Heart left ventricle (tissue), 16 donors: ENCODE measurements at regions not wholly inside any gene's neighbourhood (a gene's known extent, or its start where the extent isn't known, plus 50 kb on each side); places are given as distances from the start of the nearest gene placed in this dataset.

ENCODE experiments used
- ATAC-seq, 4 donors: fragments of 200-7000 bp; cut with Tn5 transposase; one replicate each; pipeline ENCODE4 v1.9.1; 2020 to 2022; ENCODE audit warnings: moderate library complexity in 4 of 4, mild to moderate bottlenecking in 3 of 4, moderate number of reproducible peaks in 1 of 4
- DNase-seq, 5 donors: peaks; one replicate each; pipeline ENCODE4 v3.0.0-alpha.2; 2020
- H3K27ac ChIP-seq, 12 donors: fragments of 200-600 bp; sonication (generic) in 4 of 12; one replicate each; pipeline versions ENCODE4 v1.5.0 to v1.8.0; 2016 to 2022; ENCODE audit warnings: mild to moderate bottlenecking in 2 of 12
- H3K27me3 ChIP-seq, 9 donors: fragments of 200-600 bp; sonication (generic) in 2 of 9; one replicate each; pipeline versions ENCODE4 v1.5.1 to v1.8.0; 2016 to 2022; ENCODE audit warnings: mild to moderate bottlenecking in 3 of 9
- H3K36me3 ChIP-seq, 9 donors: fragments of 200-600 bp; sonication (generic) in 2 of 9; one replicate each; pipeline versions ENCODE4 v1.5.0 to v1.8.0; 2018 to 2022; ENCODE audit warnings: mild to moderate bottlenecking in 2 of 9
- H3K4me1 ChIP-seq, 12 donors: fragments of 200-600 bp; sonication (generic) in 4 of 12; one replicate each; pipeline versions ENCODE4 v1.5.0 to v1.8.0; 2016 to 2022; ENCODE audit warnings: mild to moderate bottlenecking in 3 of 12
- H3K4me3 ChIP-seq, 12 donors: fragments of 200-600 bp; sonication (generic) in 4 of 12; one replicate each; pipeline versions ENCODE4 v1.5.0 to v1.8.0; 2017 to 2022; ENCODE audit warnings: mild to moderate bottlenecking in 9 of 12, moderate library complexity in 4 of 12
- H3K9me3 ChIP-seq, 12 donors: fragments of 200-600 bp; sonication (generic) in 4 of 12; one replicate each; pipeline versions ENCODE4 v1.5.0 to v1.8.0; 2016 to 2022; ENCODE audit warnings: mild to moderate bottlenecking in 1 of 12
- POLR2A ChIP-seq, 2 donors: fragments of 450-650 bp; IDR thresholded peaks; one replicate each; pipeline ENCODE4 v1.6.1; 2017; ENCODE audit warnings: antibody characterized with exemption in 2 of 2, mild to moderate bottlenecking in 2 of 2, moderate library complexity in 2 of 2
- WGBS, 4 donors: extraction: QIAGEN DNeasy Blood & Tissue Kit in 2 of 4; methylation state at CpG; one replicate each; pipeline versions ENCODE4 v1.1.5 to v1.1.7; 2013 to 2018; 5-methylcytosine and 5-hydroxymethylcytosine counted together
- intact Hi-C, 10 donors: fragments of 100-400 bp; cut with DNase I; formaldehyde crosslinking; loops; one replicate each; pipeline versions ENCODE4 v1.11.1 to v1.14.2; 2022
- TF ChIP-seq, protein P1 (sequence below), 12 donors: fragments of 200-600 bp; sonication (generic) in 4 of 12; IDR thresholded peaks; one replicate each; pipeline versions ENCODE4 v1.5.0 to v1.8.0; 2018 to 2022; ENCODE audit warnings: antibody characterized with exemption in 12 of 12, mild to moderate bottlenecking in 5 of 12
- donor health status: ischemic (EF 13 %, LVEDD 7.1; RV severe dilation, severe dysfunction).
- donor health status: healthy with polysubstance abuse.
- donor health status: DM: no; HTN: yes; CAD: no.
- donor health status: DM: no; HTN: no; CAD: no.
- donor health status: ischemic (EF 25% LVEDD 6.9; RV normal size, moderate dysfunction).
- donor health status: ischemic (EF 25% LVEDD 5.7; RV mildly dilated, moderate dysfunction).
- donor health status: healthy.
- donor health status: DM: yes; HTN: yes; CAD: no.
- donor health status: ischemic (EF 35%, LVEDD 5.7; RV mildly dilated, moderate dysfunction).
- donor health status: nonischemic (EF 11% LVEDD 7.7; RV severe dilation, severe dysfunction).
- donor health status: DM: yes; HTN: yes; CAD: no.
- donor health status: PGD.
- donor health status: ischemic (EF 29% LVEDD 5.4; RV normal size, mild dysfunction).
- donor health status: nonischemic (EF 23%, LVEDD 6.1; RV moderate dilation, normal function).

DNA sequence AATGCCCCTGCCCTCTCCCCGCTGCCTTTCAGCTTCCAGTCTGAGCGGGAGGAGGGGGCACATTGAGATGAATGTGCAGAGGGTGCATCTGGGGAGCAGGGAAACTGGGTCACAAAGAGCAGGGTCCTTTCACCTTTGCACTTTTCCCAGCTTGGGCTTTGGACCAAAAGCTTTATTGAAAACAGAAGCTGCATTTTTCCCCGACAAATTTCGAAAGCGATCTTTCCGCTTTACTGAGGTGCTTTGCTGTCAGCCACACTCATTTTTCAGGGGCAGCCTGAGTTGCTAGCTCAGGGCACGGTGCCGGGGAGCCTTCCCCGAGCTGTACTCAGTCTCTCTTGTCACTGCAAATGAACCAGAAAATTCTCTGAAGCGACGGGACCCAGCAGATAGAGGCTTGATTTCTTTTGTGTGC is 283.7 kb upstream of the SOX4 start:
- Histone ChIP-seq H3K4me1 (peaks cover 0 to 4% (median 0%) of the 10 kb centered on the region in 12 donors), H3K9me3 (no peaks in the 10 kb centered on the region), H3K27ac (no peak overlapping the region), H3K27me3 (peaks cover 0 to 10% (median 0%) of the 10 kb centered on the region in 9 donors), H3K36me3 (no peaks in the 10 kb centered on the region), H3K4me3 (no peak overlapping the region)
- DNase-seq: no peak
- ATAC-seq: no peak
- WGBS, 4 donors: 73 to 84% (median 74%) methylated on average over 11 of the region's 11 CpGs
- intact Hi-C loops: no loop called here
- no peak for TF ChIP-seq POLR2A (IDR thresholded peaks at IDR 0.05)
- TF ChIP-seq, protein P1, sequence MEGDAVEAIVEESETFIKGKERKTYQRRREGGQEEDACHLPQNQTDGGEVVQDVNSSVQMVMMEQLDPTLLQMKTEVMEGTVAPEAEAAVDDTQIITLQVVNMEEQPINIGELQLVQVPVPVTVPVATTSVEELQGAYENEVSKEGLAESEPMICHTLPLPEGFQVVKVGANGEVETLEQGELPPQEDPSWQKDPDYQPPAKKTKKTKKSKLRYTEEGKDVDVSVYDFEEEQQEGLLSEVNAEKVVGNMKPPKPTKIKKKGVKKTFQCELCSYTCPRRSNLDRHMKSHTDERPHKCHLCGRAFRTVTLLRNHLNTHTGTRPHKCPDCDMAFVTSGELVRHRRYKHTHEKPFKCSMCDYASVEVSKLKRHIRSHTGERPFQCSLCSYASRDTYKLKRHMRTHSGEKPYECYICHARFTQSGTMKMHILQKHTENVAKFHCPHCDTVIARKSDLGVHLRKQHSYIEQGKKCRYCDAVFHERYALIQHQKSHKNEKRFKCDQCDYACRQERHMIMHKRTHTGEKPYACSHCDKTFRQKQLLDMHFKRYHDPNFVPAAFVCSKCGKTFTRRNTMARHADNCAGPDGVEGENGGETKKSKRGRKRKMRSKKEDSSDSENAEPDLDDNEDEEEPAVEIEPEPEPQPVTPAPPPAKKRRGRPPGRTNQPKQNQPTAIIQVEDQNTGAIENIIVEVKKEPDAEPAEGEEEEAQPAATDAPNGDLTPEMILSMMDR (IDR thresholded peaks at IDR 0.05): no peak

DNA sequence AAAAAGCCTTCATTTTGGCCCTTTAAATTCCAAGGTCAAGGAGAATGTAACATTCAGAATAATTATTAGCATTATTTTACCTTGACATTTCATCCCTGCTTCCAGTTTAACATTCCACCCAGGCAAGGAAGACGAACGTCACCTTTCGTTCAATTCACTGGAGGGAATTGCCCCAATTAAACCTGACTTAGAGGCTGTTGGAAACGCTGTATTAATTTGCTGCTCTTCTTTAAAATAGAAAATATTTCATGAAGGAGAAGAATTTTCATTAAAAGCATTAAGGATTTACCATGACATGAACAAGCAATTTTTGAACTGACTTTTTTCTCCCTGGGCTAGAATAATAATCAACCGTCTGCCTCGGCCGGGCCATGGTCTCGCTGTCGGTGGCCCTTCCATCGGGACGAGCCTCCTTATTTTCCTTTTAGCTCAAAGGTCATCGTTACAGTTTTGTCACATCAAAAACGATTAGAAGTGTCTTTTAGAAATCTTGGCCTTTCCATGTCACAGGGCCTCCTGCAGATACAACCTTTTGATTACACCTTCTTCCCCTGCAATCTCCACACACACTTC is 282.9 kb upstream of the SOX4 start:
- no peak for DNase-seq
- no peaks in the 10 kb centered on the region for H3K36me3 ChIP-seq
- intact Hi-C loops: no loop called here
- peaks cover 0 to 4% (median 0%) of the 10 kb centered on the region in 12 donors for H3K4me1 ChIP-seq
- no peak overlapping the region for H3K4me3 ChIP-seq
- no peak for TF ChIP-seq POLR2A (IDR thresholded peaks at IDR 0.05)
- TF ChIP-seq, protein P1 (IDR thresholded peaks at IDR 0.05): no peak
- peaks cover 0 to 10% (median 0%) of the 10 kb centered on the region in 9 donors for H3K27me3 ChIP-seq
- WGBS, 4 donors: 85 to 91% (median 88%) methylated on average over 13 of the region's 13 CpGs
- ATAC-seq: no peak
- no peak overlapping the region for H3K27ac ChIP-seq
- H3K9me3 ChIP-seq: no peaks in the 10 kb centered on the region

DNA sequence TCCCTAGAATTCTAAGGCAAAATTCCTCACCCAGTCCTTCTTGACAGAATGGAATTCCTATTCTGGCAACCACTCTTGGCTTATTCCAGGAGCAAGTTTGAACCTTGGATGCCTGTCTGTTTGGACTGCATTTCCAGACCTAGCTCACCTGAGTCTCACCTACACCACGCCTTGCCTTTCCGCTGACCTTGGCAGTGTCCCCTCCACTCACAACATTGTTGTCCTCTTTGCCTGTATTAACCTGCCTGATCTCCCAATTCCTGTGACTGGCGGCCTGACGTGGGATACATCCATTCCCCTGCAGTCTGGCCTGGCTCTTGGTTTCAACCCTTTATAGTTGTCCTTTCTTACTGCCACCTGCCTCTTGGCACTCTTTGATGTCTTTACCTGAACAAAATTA is 281.4 kb upstream of the SOX4 start:
- Histone ChIP-seq H3K9me3 (no peaks in the 10 kb centered on the region), H3K36me3 (no peaks in the 10 kb centered on the region), H3K27ac (no peak overlapping the region), H3K27me3 (peaks cover 0 to 10% (median 0%) of the 10 kb centered on the region in 9 donors), H3K4me3 (no peak overlapping the region), H3K4me1 (no peaks in the 10 kb centered on the region)
- intact Hi-C loops: no loop called here
- TF ChIP-seq, protein P1 (IDR thresholded peaks at IDR 0.05): no peak
- no peak for TF ChIP-seq POLR2A (IDR thresholded peaks at IDR 0.05)
- ATAC-seq (no peak), DNase-seq (no peak)
- WGBS, 4 donors: 96 to 98% (median 97%) methylated on average over 4 of the region's 4 CpGs

DNA sequence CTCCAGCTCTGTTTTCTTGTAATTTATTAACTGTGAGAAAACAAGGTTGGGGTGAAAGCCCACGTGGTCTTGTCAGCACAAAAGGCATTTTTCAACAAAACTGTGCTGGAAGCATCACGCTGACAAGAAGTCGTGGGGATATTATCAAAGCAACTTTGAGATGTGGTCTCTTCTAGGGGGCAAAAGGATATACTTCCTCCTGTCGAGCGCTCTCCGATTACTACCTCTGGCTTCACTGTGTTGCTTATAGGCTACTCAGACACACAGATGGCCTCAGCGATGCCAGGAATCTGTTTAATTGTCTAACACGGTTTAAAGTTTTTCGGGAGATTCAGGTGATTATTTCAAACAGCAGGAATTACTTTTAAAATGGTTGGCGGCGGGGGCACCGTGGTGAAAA is 275.9 kb upstream of the SOX4 start:
- Histone ChIP-seq H3K4me3 (no peak overlapping the region), H3K4me1 (no peaks in the 10 kb centered on the region), H3K36me3 (no peaks in the 10 kb centered on the region), H3K9me3 (peaks cover 0 to 15% (median 0%) of the 10 kb centered on the region in 12 donors), H3K27me3 (no peaks in the 10 kb centered on the region), H3K27ac (no peak overlapping the region)
- DNase-seq (no peak), ATAC-seq (no peak)
- WGBS, 4 donors: 79 to 83% (median 82%) methylated on average over 12 of the region's 12 CpGs
- intact Hi-C loops: no loop called here
- TF ChIP-seq, protein P1 (IDR thresholded peaks at IDR 0.05): no peak
- TF ChIP-seq POLR2A (IDR thresholded peaks at IDR 0.05): no peak
